ENCODE measurements at regions not wholly inside any gene's neighbourhood (a gene's known extent, or its start where the extent isn't known, plus 50 kb on each side); places are given as distances from the start of the nearest gene placed in this dataset.

DNA sequence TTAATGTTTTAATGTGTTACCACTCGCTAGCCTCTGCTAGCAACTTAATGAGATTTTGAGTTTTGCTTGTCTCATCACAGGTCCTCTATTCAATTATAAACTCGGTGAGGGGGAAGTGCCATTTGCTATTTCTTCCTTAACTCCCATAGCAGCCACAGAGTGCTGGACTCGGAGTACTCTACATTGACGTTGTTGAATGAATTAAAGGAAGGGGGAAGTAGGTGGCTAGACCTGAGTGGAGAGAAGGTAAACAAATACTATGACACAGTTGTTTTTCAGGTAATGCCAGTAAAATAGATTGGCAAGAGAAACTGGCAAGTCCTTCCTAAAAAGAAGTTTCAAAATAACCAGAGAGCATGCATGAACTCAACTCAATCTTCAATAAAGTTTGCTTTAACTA lies 339.3 kb downstream of the HRH4 start:
- Mint-ChIP-seq H3K4me1 (no peaks in the 10 kb centered on the region), H3K27me3 (peaks cover 37% of the 10 kb centered on the region), H3K27ac (ENCODE audit: low read depth) (no peak overlapping the region), H3K9me3 (no peaks in the 10 kb centered on the region), H3K36me3 (ENCODE audit: insufficient read depth) (no peaks in the 10 kb centered on the region), H3K4me3 (no peak overlapping the region)
- DNase-seq (ENCODE audit: low spot score in 2 of 2) (no peak), ATAC-seq (replicated peaks; ENCODE audit: extremely low read depth, poor library complexity, severe bottlenecking) (no peak)

DNA sequence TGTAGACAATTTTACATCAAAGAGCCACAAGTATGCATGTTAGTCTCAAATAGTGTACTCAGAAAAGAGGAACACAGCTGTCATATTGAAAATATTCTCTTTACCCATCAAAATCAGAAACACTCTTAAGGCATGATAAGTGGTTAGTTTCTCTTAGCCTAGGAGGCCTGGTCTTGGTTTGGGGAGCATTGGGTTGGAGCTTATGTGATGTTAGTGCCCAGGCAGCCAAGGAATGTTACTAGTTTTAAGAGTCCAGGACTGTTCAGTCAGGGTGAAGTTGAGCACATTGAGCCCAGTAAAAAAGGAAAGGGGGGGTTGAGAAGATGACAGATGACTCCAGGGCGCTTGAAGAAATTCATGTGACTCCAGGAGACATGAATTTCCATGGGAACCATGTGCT lies 340.6 kb downstream of the HRH4 start:
- Mint-ChIP-seq H3K4me1 (no peaks in the 10 kb centered on the region), H3K9me3 (no peaks in the 10 kb centered on the region), H3K27ac (ENCODE audit: low read depth) (no peak overlapping the region), H3K4me3 (no peak overlapping the region), H3K27me3 (peaks cover 30% of the 10 kb centered on the region), H3K36me3 (ENCODE audit: insufficient read depth) (no peaks in the 10 kb centered on the region)
- DNase-seq (ENCODE audit: low spot score in 2 of 2) = no peak
- no peak for ATAC-seq (replicated peaks; ENCODE audit: extremely low read depth, poor library complexity, severe bottlenecking)

DNA sequence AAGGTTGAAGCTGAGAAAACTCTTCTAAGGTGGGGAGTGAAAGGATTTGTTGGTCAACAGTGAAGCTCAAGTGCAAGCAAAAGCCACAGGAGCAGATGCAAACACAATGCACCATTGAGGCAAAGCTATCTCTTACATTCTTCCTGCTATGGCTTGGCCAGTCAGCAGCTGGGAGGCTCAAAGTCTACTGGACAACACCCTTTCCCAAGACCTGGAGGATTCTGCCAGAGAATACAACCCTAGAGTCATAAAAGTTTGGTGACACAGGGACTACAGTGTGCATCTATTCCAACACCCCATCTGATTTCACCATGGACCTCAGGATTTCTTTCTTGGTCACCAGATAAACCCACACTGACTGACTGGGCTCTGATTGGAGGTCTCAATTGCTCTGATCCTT lies 342.0 kb downstream of the HRH4 start:
- no peak overlapping the region for H3K27ac Mint-ChIP-seq (ENCODE audit: low read depth)
- H3K36me3 Mint-ChIP-seq (ENCODE audit: insufficient read depth) = no peaks in the 10 kb centered on the region
- H3K9me3 Mint-ChIP-seq = peaks cover 6% of the 10 kb centered on the region
- no peak overlapping the region for H3K4me3 Mint-ChIP-seq
- H3K4me1 Mint-ChIP-seq = no peaks in the 10 kb centered on the region
- ATAC-seq (replicated peaks; ENCODE audit: extremely low read depth, poor library complexity, severe bottlenecking) (no peak), DNase-seq (ENCODE audit: low spot score in 2 of 2) (no peak)
- peaks cover 25% of the 10 kb centered on the region for H3K27me3 Mint-ChIP-seq

DNA sequence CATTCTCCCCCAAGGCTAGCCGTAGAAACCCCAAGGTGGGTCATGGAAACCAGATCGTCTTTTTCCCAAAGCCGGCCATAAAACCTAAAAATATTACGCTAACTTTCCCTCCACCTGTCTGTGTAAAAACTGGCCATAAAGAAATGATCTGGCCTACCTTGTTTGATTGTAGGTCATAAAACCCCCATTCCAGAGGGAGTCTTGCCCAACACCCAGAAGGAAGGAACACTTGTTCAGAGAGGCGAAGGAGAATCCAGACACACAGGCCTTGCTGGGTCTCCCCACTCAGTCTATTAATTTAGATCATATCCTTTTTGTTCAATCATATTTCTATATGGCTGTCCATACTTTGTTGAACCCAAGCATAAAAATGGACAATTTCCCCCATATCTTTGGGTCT lies 344.7 kb downstream of the HRH4 start:
- no peaks in the 10 kb centered on the region for H3K36me3 Mint-ChIP-seq (ENCODE audit: insufficient read depth)
- ATAC-seq (replicated peaks; ENCODE audit: extremely low read depth, poor library complexity, severe bottlenecking) = no peak

DNA sequence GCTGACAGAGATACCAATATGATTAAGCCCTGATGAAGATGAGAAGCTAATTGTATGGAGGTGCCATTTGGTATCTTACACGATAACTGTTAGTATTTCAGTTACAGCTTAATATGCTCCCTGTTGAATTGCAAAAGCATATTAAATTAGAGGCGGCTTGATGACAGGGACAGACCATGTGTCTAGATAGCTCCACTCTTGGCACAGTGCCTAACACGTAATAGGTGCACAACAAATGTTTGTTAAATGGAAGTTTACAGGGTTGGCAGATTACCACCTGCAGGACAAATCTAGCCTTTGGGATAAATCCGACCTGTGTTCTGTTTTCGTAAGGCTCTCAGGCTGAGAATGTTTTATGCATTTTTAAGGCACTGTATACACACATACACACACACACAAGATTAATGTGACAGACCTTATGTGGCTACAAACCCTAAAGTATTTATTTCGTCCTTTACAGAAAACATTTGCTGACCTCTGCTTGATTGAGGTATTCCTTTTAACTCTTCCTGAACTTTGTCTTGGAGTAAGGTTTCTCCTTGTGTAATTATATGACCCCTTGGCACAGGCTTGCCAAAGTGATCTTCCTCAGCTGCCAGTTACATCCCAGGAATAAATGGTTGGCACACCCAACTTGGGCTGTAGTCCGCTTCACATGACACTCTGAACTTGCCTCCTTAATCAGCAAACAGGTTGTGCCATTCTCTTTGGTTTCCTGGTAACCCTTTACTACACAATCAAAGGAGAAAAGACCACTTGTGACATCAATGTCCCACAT lies 348.9 kb downstream of the HRH4 start:
- DNase-seq (ENCODE audit: low spot score in 2 of 2) = no peak
- no peak for ATAC-seq (replicated peaks; ENCODE audit: extremely low read depth, poor library complexity, severe bottlenecking)
- peaks cover 6% of the 10 kb centered on the region for H3K9me3 Mint-ChIP-seq
- peaks cover 14% of the 10 kb centered on the region for H3K27me3 Mint-ChIP-seq
- H3K27ac Mint-ChIP-seq (ENCODE audit: low read depth) = no peak overlapping the region
- H3K36me3 Mint-ChIP-seq (ENCODE audit: insufficient read depth) = no peaks in the 10 kb centered on the region
- H3K4me1 Mint-ChIP-seq = no peaks in the 10 kb centered on the region
- H3K4me3 Mint-ChIP-seq = no peak overlapping the region

More for the DNA sequence above, 344.7 kb downstream of the HRH4 start:
- Mint-ChIP-seq H3K9me3 (peaks cover 6% of the 10 kb centered on the region), H3K27ac (ENCODE audit: low read depth) (no peak overlapping the region), H3K27me3 (peaks cover 13% of the 10 kb centered on the region), H3K4me1 (no peaks in the 10 kb centered on the region), H3K4me3 (no peak overlapping the region)
- DNase-seq (ENCODE audit: low spot score in 2 of 2) = no peak

DNA sequence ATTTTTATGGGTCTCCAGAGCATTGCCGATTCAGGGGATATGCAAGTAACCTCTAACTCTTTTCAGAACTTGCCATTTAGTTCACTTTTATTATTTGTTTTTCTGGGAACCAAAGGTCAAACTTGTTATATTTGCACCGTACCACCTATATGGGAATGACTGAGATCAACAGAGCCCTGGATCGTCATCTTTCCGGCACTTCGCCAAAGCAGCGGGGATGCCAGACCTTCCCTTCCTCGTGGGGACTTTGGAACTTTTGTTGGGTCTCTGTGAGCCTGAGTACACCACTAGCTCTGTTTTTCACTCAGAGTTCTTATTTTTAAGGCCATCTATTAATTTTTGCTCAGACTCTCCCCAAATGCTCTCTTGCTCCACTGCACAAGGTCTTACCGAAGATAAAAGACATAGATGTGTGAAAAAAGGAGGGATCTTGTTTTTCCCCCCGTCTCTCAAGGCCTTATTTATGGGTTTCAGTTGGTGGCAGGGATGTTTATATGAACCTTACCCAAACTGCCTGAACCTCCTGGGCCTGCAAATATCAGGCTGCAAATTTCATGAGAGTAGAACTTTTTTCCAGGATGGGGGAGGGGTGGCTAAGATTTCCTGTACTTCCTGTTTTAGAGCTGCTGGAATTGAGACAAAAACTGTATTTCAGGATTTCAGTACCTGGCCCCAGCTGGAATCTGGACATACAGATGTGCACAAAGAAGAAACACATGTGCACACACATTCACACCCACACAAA lies 350.3 kb downstream of the HRH4 start:
- Mint-ChIP-seq H3K4me3 (no peak overlapping the region), H3K9me3 (peaks cover 6% of the 10 kb centered on the region), H3K4me1 (no peaks in the 10 kb centered on the region), H3K27ac (ENCODE audit: low read depth) (no peak overlapping the region), H3K27me3 (peaks cover 14% of the 10 kb centered on the region), H3K36me3 (ENCODE audit: insufficient read depth) (no peaks in the 10 kb centered on the region)
- ATAC-seq (replicated peaks; ENCODE audit: extremely low read depth, poor library complexity, severe bottlenecking) = no peak
- DNase-seq (ENCODE audit: low spot score in 2 of 2) = no peak

DNA sequence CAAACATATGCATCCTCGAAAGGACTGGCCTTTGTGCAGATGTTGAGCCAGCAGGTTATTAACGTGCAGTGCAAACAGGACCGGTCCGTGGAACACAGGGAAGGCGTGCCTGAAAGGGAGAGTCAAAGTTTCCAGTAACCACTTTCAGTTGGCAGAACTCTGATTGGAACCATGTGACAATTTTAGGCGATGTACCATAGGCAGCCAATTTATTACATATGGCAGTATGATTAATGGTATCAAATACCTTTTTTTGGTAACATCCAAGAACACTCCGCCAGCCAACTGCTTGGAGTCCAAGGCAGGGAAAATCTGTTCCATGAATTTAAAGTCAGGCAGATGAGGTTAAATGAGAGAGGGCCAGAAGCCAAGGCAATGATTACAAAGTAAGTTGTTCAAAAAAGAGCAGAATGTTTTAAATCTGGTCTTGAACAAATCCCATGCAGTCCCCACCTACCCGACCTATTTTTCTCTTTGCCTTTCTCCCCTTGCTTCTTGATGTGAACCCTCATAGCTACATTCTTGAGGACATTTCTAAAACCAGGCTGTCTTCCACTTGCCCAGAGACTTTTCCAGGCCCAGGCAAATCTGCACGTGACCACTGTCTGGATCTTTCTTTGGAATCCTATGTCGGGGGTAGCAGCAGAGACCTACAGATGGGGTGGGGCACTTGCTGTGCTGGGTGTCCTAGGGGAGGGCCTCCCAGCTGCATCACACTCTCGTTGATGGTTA lies 351.7 kb downstream of the HRH4 start:
- ATAC-seq (replicated peaks; ENCODE audit: extremely low read depth, poor library complexity, severe bottlenecking) (no peak), DNase-seq (ENCODE audit: low spot score in 2 of 2) (no peak)
- Mint-ChIP-seq H3K27me3 (peaks cover 14% of the 10 kb centered on the region), H3K36me3 (ENCODE audit: insufficient read depth) (no peaks in the 10 kb centered on the region), H3K4me1 (no peaks in the 10 kb centered on the region), H3K27ac (ENCODE audit: low read depth) (no peak overlapping the region), H3K9me3 (no peaks in the 10 kb centered on the region), H3K4me3 (no peak overlapping the region)

DNA sequence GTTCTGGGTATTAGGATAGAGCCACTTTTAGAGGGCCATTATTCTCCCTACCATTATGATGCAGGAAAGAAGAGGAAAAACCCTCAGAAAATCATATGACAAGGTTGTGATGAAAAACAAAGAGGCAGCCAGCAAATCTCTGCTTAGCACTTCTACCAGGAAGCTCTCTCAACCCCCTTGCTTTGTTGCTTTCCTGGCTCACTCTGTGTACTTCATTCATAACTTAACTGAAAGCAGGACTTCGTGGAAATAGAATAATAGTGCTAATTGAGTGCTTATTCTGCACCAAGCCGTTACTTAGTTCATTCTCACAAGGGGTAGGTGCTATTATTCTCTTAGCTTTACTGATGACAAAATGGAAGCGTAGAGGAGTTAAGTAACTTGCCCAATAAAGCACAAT lies 354.1 kb downstream of the HRH4 start:
- no peaks in the 10 kb centered on the region for H3K9me3 Mint-ChIP-seq
- no peak overlapping the region for H3K27ac Mint-ChIP-seq (ENCODE audit: low read depth)
- no peak overlapping the region for H3K4me3 Mint-ChIP-seq
- ATAC-seq (replicated peaks; ENCODE audit: extremely low read depth, poor library complexity, severe bottlenecking) (no peak), DNase-seq (ENCODE audit: low spot score in 2 of 2) (no peak)
- no peaks in the 10 kb centered on the region for H3K4me1 Mint-ChIP-seq
- H3K36me3 Mint-ChIP-seq (ENCODE audit: insufficient read depth) = no peaks in the 10 kb centered on the region
- H3K27me3 Mint-ChIP-seq = peaks cover 14% of the 10 kb centered on the region

DNA sequence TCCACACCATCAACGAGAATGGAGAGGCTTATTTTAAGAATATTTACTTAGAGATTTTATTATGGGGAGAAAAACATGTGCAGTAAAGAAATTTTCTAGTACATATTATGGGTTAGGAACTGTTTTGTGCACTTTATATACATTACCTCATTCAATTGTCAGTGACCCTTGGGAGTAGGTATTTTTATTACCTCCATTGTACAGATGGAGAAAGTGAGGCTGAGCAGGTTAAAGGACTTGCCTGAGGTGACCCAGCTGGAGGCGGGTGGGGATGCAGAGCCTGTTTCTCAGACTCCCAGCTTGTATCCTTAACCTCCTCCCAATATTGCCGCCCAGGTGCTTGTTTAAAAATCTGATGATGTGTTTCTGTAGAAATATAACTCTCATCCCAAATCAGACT lies 356.7 kb downstream of the HRH4 start:
- Mint-ChIP-seq H3K9me3 (no peaks in the 10 kb centered on the region), H3K4me1 (no peaks in the 10 kb centered on the region), H3K36me3 (ENCODE audit: insufficient read depth) (no peaks in the 10 kb centered on the region), H3K27me3 (peaks cover 19% of the 10 kb centered on the region), H3K4me3 (no peak overlapping the region), H3K27ac (ENCODE audit: low read depth) (no peak overlapping the region)
- DNase-seq (ENCODE audit: low spot score in 2 of 2) (no peak), ATAC-seq (replicated peaks; ENCODE audit: extremely low read depth, poor library complexity, severe bottlenecking) (no peak)

DNA sequence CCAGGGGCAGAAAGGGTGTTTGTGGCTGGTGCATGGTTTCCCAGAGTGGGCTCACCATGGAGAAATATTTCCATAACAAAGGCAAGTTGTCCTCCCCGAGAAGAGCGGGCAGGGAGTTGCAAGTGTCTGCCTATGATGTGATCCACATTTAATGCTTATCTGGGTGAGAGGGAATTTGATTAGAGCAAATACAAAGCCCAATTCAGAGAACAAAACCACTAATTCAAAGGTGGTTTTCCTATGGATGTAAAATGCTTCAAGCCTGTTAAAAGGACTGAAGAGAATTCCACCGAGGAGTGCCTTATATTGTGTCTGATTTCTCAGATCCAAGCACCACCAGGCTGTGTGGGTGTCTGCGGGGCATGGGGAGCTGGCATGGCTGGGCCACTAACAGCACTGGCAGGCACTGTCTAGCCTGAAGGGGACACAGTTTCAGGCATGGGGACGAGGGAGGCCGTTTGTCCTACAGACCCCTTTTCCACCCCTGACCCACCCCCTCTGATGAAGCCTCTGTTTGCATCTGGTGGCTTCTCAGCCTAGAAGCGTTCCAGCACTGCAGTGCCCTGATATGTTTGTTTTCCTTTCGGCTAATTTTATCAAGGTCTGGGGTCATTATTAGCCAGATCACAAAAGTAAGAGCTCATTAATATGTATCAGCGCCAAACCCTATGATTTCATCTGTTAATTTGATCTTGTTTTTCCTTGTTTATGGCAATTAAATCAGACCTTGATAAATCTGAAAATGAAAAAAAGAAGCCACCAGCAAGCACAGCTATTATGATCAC lies 357.3 kb downstream of the HRH4 start:
- ATAC-seq (replicated peaks; ENCODE audit: extremely low read depth, poor library complexity, severe bottlenecking) = no peak
- H3K4me3 Mint-ChIP-seq = no peak overlapping the region

DNA sequence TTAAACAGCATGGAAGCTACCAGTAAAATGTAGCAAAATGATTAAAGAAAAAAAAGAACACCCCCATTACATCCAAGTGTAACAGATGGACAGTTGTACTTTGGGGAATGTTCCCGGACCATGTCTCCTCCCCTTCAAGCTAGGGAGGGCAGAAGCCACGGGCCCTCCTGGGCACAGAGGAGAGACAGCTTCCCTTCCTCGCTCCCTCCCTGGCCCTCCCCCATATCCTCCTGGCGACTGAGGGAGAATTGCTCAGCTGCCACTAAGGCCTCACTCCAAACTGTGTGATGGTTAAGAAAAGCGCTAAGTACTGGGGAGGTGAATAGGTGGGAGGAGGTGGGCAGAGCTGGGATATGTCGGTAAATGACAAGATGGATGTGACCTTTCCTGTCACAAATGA lies 358.0 kb downstream of the HRH4 start:
- Mint-ChIP-seq H3K4me1 (no peaks in the 10 kb centered on the region), H3K27me3 (peaks cover 19% of the 10 kb centered on the region), H3K9me3 (no peaks in the 10 kb centered on the region), H3K4me3 (no peak overlapping the region), H3K27ac (ENCODE audit: low read depth) (no peak overlapping the region), H3K36me3 (ENCODE audit: insufficient read depth) (no peaks in the 10 kb centered on the region)
- ATAC-seq (replicated peaks; ENCODE audit: extremely low read depth, poor library complexity, severe bottlenecking) = no peak
- no peak for DNase-seq (ENCODE audit: low spot score in 2 of 2)

More for the DNA sequence above, 357.3 kb downstream of the HRH4 start:
- no peak for DNase-seq (ENCODE audit: low spot score in 2 of 2)
- Mint-ChIP-seq H3K4me1 (no peaks in the 10 kb centered on the region), H3K9me3 (no peaks in the 10 kb centered on the region), H3K27ac (ENCODE audit: low read depth) (no peak overlapping the region), H3K36me3 (ENCODE audit: insufficient read depth) (no peaks in the 10 kb centered on the region), H3K27me3 (peaks cover 25% of the 10 kb centered on the region)

DNA sequence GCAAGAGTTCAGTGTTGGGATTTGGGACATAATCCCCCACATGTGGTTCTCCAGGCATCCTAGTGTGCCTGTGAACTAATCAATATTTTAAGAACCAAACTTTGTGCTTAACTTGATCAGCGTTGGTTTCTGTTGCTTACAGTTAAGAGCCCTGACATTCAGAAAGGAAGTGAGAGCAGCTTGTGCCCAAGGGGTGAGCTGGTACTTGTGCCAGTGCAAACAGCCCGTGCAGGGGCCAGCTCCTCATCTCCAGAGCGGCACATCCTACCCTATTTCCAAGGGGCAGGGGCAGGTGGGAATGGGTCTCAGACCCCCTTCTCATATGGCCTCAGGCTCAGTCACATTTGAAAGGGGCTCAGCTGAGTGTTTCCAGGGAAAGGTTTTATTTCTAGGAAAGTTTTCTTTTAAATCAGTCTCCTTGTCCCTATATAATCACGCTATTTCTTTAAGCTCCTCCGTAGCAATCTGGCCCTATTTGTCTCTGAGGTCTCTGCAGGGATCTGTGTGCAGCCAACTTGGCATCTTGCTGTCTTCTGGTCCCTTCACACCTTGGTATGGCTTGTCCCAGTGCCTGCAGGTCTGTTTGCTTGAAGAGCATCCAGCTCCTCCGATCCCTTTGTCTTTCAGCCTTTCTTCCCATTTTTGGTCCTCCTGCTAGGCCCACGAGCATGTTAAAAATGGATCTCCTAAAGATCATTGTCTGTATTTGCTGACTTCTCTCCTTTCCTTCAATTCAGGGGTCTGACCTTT lies 358.9 kb downstream of the HRH4 start:
- no peak for ATAC-seq (replicated peaks; ENCODE audit: extremely low read depth, poor library complexity, severe bottlenecking)

More for the DNA sequence above, 358.9 kb downstream of the HRH4 start:
- peaks cover 11% of the 10 kb centered on the region for H3K27me3 Mint-ChIP-seq
- no peak overlapping the region for H3K27ac Mint-ChIP-seq (ENCODE audit: low read depth)
- no peaks in the 10 kb centered on the region for H3K36me3 Mint-ChIP-seq (ENCODE audit: insufficient read depth)
- no peak overlapping the region for H3K4me3 Mint-ChIP-seq
- no peak for DNase-seq (ENCODE audit: low spot score in 2 of 2)
- no peaks in the 10 kb centered on the region for H3K4me1 Mint-ChIP-seq
- no peaks in the 10 kb centered on the region for H3K9me3 Mint-ChIP-seq

All from central memory CD8-positive, alpha-beta T cell (primary cell).